CD4-positive, alpha-beta memory T cell (primary cell): ENCODE measurements at regions not wholly inside any gene's neighbourhood (a gene's known extent, or its start where the extent isn't known, plus 50 kb on each side); places are given as distances from the start of the nearest gene placed in this dataset.

ENCODE experiments used
- CTCF ChIA-PET: fragments of 350-600 bp; sonication (Branson Sonifier 250); formaldehyde crosslinking; loops from one replicate; lab custom pipeline; 2021; ENCODE audit warnings: inconsistent platforms; ENCODE audit not compliant: partially characterized antibody; lab: Charles Lee
- POLR2A ChIA-PET: fragments of 350-600 bp; sonication (Branson Sonifier 250); formaldehyde crosslinking; loops from one replicate; lab custom pipeline; 2021; ENCODE audit not compliant: partially characterized antibody; lab: Charles Lee
- DNase-seq, 5 donors: peaks; one replicate each; pipeline versions ENCODE4 v3.0.0 to v3.0.0-alpha.2; 2020 to 2022; ENCODE audit warnings: mixed read lengths in 1 of 5
- H3K27ac ChIP-seq: one replicate; pipeline ENCODE4 v1.7.0; 2013; ENCODE audit warnings: low read depth, low read length
- H3K27me3 ChIP-seq: 2 replicates; pipeline ENCODE4 v1.7.0; 2013; ENCODE audit warnings: mild to moderate bottlenecking, low read length, moderate library complexity; ENCODE audit not compliant: insufficient read depth
- H3K36me3 ChIP-seq: 2 replicates; pipeline ENCODE4 v1.7.0; 2013; ENCODE audit warnings: mild to moderate bottlenecking, low read length, moderate library complexity; ENCODE audit not compliant: insufficient read depth
- H3K4me1 ChIP-seq: 2 replicates; pipeline ENCODE4 v1.7.0; 2013; ENCODE audit warnings: mild to moderate bottlenecking, low read length, moderate library complexity; ENCODE audit not compliant: insufficient read depth
- H3K4me3 ChIP-seq, 2 donors: one replicate each; pipeline ENCODE4 v1.7.0; 2013; ENCODE audit warnings: low read length in 2 of 2, mild to moderate bottlenecking in 1 of 2
- H3K9me3 ChIP-seq, 2 donors: one replicate each; pipeline ENCODE4 v1.7.0; 2013; ENCODE audit warnings: low read length in 2 of 2, control low read depth in 1 of 2; ENCODE audit not compliant: control insufficient read depth in 1 of 2
- H3K27ac Mint-ChIP-seq, 7 donors: one replicate each; pipeline ENCODE4 v1.8.0; 2020 to 2021; ENCODE audit warnings: mixed read lengths in 7 of 7, mild to moderate bottlenecking in 6 of 7, inconsistent platforms in 3 of 7, moderate library complexity in 3 of 7
- H3K27me3 Mint-ChIP-seq, 2 donors: one replicate each; pipeline ENCODE4 v1.8.0; 2020 to 2021; ENCODE audit warnings: mixed read lengths in 2 of 2
- H3K36me3 Mint-ChIP-seq, 2 donors: one replicate each; pipeline ENCODE4 v1.8.0; 2020 to 2021; ENCODE audit warnings: mixed read lengths in 2 of 2, inconsistent platforms in 1 of 2, mild to moderate bottlenecking in 1 of 2
- H3K4me1 Mint-ChIP-seq, 4 donors: one replicate each; pipeline ENCODE4 v1.8.0; 2020 to 2021; ENCODE audit warnings: mixed read lengths in 4 of 4, mild to moderate bottlenecking in 1 of 4
- H3K4me3 Mint-ChIP-seq, 8 donors: one replicate each; pipeline ENCODE4 v1.8.0; 2020 to 2021; ENCODE audit warnings: mixed read lengths in 8 of 8, mild to moderate bottlenecking in 7 of 8, moderate library complexity in 6 of 8, inconsistent platforms in 3 of 8
- H3K9me3 Mint-ChIP-seq, 8 donors: one replicate each; pipeline ENCODE4 v1.8.0; 2020 to 2021; ENCODE audit warnings: mixed read lengths in 8 of 8, mild to moderate bottlenecking in 5 of 8, inconsistent platforms in 3 of 8, moderate library complexity in 1 of 8
- intact Hi-C: fragments of 100-400 bp; cut with micrococcal nuclease; formaldehyde crosslinking; loops from one replicate; pipeline ENCODE4 v1.15.1; 2023

DNA sequence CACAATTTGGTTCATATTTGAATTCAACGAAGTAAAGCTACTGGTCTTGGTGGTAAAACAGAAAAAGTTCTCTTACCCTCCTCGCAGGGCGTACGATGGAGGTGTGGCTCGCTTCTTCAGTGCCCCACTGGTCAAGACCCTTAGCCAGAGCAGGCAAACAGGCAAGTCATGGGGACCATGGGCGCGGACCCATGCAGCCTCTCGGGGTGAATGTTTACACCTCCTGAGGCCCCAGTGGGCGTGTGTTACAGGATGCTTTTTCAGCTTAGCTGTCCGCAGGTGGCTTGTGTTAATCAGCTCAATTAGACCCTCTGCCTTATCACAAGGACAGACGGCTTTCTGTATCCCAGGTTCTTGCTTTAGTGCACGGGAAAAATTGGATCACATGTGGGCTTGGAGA lies 991.8 kb downstream of the GBE1 start:
- H3K9me3 ChIP-seq = no peaks in the 10 kb centered on the region
- no peaks in the 10 kb centered on the region for H3K36me3 ChIP-seq
- no peaks in the 10 kb centered on the region for H3K27me3 ChIP-seq
- Mint-ChIP-seq H3K4me1 (no peaks in the 10 kb centered on the region), H3K9me3 (peaks cover 0 to 26% (median 5%) of the 10 kb centered on the region in 8 donors), H3K4me3 (no peak overlapping the region), H3K27ac (no peak overlapping the region), H3K36me3 (no peaks in the 10 kb centered on the region), H3K27me3 (no peaks in the 10 kb centered on the region)
- ChIA-PET POLR2A (no interaction called here), CTCF (no interaction called here)
- H3K4me3 ChIP-seq = no peak overlapping the region
- intact Hi-C loops = no loop called here
- H3K4me1 ChIP-seq = no peaks in the 10 kb centered on the region
- no peak for DNase-seq
- no peak overlapping the region for H3K27ac ChIP-seq

DNA sequence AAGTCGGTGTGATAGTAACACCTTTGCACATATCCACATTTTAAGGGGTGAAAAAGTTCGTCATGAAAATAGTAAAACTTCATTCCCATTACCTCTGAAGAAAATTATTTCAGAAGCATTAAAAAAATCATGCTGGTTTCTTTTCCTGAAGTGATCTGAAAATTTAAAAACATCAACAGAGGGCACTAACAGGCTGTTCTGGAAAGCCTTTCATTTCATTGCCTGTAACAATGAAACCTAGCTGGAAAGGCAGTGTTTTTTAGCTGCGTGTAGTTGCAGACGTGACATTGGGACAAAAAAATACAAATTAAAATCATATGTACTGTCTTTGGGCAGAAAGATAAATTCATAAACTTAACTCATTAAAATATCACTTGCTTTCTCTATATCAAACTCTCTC lies 993.8 kb downstream of the GBE1 start:
- Histone ChIP-seq H3K36me3 (no peaks in the 10 kb centered on the region), H3K27me3 (no peaks in the 10 kb centered on the region), H3K27ac (no peak overlapping the region), H3K9me3 (no peaks in the 10 kb centered on the region), H3K4me3 (no peak overlapping the region), H3K4me1 (no peaks in the 10 kb centered on the region)
- CTCF ChIA-PET = no interaction called here
- DNase-seq = no peak
- POLR2A ChIA-PET = no interaction called here
- Mint-ChIP-seq H3K4me1 (no peaks in the 10 kb centered on the region), H3K4me3 (no peak overlapping the region), H3K27me3 (no peaks in the 10 kb centered on the region), H3K9me3 (peaks cover 0 to 23% (median 7%) of the 10 kb centered on the region in 8 donors), H3K36me3 (no peaks in the 10 kb centered on the region), H3K27ac (no peak overlapping the region)
- intact Hi-C loops = no loop called here

DNA sequence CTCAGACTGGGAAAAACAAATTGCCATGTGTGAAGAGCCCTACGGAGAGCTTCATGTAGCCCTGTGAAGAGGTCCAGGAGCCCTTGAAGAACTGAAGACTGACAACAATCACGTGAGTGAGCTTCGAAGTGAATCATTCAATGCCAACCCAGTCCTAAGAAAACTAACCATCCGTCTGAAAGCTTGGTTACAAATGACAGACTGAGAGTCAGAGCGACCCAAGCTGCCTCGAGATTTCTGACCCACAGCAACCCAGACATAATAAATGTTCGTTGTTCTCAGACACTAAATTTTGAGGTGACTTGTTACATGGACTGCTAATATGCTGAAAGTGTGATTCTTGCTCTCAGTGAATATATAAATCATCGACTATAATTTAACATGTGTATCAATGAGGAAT lies 987.2 kb upstream of the ROBO1 start:
- H3K4me3 ChIP-seq = no peak overlapping the region
- no peaks in the 10 kb centered on the region for H3K4me1 ChIP-seq
- POLR2A ChIA-PET = no interaction called here
- no peak for DNase-seq
- no peak overlapping the region for H3K27ac Mint-ChIP-seq
- H3K36me3 Mint-ChIP-seq = no peaks in the 10 kb centered on the region
- H3K27me3 Mint-ChIP-seq = no peaks in the 10 kb centered on the region
- peaks cover 0 to 17% (median 7%) of the 10 kb centered on the region in 8 donors for H3K9me3 Mint-ChIP-seq
- intact Hi-C loops = no loop called here
- no peak overlapping the region for H3K4me3 Mint-ChIP-seq
- H3K4me1 Mint-ChIP-seq = no peaks in the 10 kb centered on the region
- no peaks in the 10 kb centered on the region for H3K27me3 ChIP-seq
- H3K9me3 ChIP-seq = no peaks in the 10 kb centered on the region
- CTCF ChIA-PET = no interaction called here
- no peaks in the 10 kb centered on the region for H3K36me3 ChIP-seq
- no peak overlapping the region for H3K27ac ChIP-seq

DNA sequence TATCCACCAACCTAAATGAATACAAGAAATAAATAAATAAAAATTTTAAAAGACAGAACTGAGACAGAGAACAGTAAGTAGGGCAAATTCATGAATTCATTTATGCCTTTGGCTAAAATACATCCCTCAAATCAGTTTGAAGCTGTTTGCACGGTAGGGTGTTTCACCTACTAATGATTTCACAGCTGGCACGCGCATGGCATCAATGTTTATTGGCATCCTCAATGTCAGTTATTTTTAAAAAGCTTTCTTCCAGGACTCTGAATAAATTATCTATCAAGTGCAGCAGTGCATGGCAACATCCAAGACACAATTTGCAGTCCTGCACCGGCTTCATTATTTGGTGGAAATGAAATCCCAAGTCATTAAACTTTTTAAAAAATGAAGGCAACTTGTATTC lies 985.2 kb upstream of the ROBO1 start:
- intact Hi-C loops = no loop called here
- Histone ChIP-seq H3K27me3 (no peaks in the 10 kb centered on the region), H3K9me3 (no peaks in the 10 kb centered on the region), H3K4me3 (no peak overlapping the region), H3K4me1 (no peaks in the 10 kb centered on the region), H3K27ac (no peak overlapping the region), H3K36me3 (no peaks in the 10 kb centered on the region)
- Mint-ChIP-seq H3K4me3 (no peak overlapping the region), H3K4me1 (no peaks in the 10 kb centered on the region), H3K27me3 (no peaks in the 10 kb centered on the region), H3K36me3 (no peaks in the 10 kb centered on the region), H3K27ac (no peak overlapping the region), H3K9me3 (peaks cover 0 to 13% (median 7%) of the 10 kb centered on the region in 8 donors)
- DNase-seq = no peak
- CTCF ChIA-PET = no interaction called here
- POLR2A ChIA-PET = no interaction called here

DNA sequence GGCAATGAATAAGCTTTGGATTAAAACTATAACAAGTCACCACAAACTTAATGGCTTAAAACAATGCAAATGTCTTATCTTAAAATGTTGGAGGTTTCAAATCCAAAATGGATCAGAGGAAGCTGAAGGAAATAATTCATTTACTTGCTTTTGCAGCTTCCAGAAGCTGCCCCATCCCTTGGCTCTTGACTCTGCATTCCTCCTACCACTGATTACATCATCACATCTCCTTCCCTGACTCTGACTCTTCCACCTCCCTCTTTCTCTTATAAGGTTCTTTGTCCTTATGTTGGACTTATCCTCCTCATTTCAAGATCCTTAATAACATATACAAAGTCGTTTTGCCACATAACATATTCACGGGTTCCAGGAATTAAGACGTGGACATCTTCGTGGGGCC lies 982.8 kb upstream of the ROBO1 start:
- DNase-seq = no peak
- CTCF ChIA-PET = no interaction called here
- Histone ChIP-seq H3K4me1 (no peaks in the 10 kb centered on the region), H3K27me3 (no peaks in the 10 kb centered on the region), H3K27ac (no peak overlapping the region), H3K9me3 (no peaks in the 10 kb centered on the region), H3K36me3 (no peaks in the 10 kb centered on the region), H3K4me3 (no peak overlapping the region)
- Mint-ChIP-seq H3K4me1 (no peaks in the 10 kb centered on the region), H3K36me3 (no peaks in the 10 kb centered on the region), H3K4me3 (no peak overlapping the region), H3K27me3 (no peaks in the 10 kb centered on the region), H3K9me3 (peaks cover 0 to 8% (median 5%) of the 10 kb centered on the region in 8 donors), H3K27ac (peak overlapping the region in 1 of 7 donors; percentile 53)
- POLR2A ChIA-PET = no interaction called here
- intact Hi-C loops = no loop called here

DNA sequence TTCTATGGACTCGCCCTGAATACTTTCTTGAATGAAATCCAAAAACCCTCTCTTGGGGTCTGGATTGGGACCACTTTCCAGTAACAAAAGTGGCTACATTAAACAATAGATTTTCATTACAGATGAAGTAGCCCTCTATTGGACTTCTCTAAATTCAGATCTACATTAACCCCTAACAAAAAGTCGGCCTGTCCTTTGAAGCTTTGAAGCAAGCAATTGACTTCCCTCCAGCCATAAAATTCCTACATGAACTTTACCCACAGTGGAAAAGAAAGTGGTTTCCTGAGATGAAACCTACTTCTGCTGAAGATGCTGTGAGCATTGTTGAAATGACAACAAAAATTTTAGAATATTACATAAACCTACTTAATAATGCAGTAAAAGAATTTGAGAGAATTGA lies 967.1 kb upstream of the ROBO1 start:
- no peak overlapping the region for H3K4me3 ChIP-seq
- H3K36me3 ChIP-seq = no peaks in the 10 kb centered on the region
- Mint-ChIP-seq H3K36me3 (no peaks in the 10 kb centered on the region), H3K9me3 (peaks cover 2 to 28% (median 9%) of the 10 kb centered on the region in 8 donors), H3K27me3 (no peaks in the 10 kb centered on the region), H3K4me1 (no peaks in the 10 kb centered on the region), H3K4me3 (no peak overlapping the region), H3K27ac (no peak overlapping the region)
- no peaks in the 10 kb centered on the region for H3K27me3 ChIP-seq
- H3K9me3 ChIP-seq = no peaks in the 10 kb centered on the region
- no peaks in the 10 kb centered on the region for H3K4me1 ChIP-seq
- ChIA-PET POLR2A (no interaction called here), CTCF (no interaction called here)
- no peak overlapping the region for H3K27ac ChIP-seq
- intact Hi-C loops = no loop called here
- DNase-seq = no peak

DNA sequence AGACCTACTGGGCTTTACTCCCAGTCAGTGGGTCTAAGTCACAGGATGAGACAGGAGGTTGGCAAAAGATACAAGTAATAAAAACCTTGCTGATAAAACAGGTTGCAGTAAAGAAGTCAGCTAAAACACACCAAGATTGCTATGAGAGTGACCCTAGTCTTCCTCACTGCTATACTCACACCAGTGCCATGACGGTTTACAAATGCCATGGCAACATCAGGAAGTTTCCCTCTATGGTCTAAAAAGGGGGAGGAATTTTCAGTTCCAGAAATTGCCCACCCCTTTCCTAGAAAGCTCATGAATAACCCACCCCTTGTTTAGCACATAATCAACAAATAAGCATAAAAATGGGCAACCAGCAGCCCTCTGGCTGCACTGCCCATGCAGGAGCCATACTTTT lies 966.7 kb upstream of the ROBO1 start:
- H3K36me3 Mint-ChIP-seq = no peaks in the 10 kb centered on the region
- no peaks in the 10 kb centered on the region for H3K4me1 Mint-ChIP-seq
- peaks cover 0 to 25% (median 8%) of the 10 kb centered on the region in 8 donors for H3K9me3 Mint-ChIP-seq
- Histone ChIP-seq H3K27me3 (no peaks in the 10 kb centered on the region), H3K36me3 (no peaks in the 10 kb centered on the region), H3K4me1 (no peaks in the 10 kb centered on the region), H3K9me3 (no peaks in the 10 kb centered on the region), H3K4me3 (no peak overlapping the region), H3K27ac (no peak overlapping the region)
- H3K27me3 Mint-ChIP-seq = no peaks in the 10 kb centered on the region
- no peak overlapping the region for H3K27ac Mint-ChIP-seq
- ChIA-PET CTCF (no interaction called here), POLR2A (no interaction called here)
- no peak overlapping the region for H3K4me3 Mint-ChIP-seq
- no peak for DNase-seq
- intact Hi-C loops = no loop called here

DNA sequence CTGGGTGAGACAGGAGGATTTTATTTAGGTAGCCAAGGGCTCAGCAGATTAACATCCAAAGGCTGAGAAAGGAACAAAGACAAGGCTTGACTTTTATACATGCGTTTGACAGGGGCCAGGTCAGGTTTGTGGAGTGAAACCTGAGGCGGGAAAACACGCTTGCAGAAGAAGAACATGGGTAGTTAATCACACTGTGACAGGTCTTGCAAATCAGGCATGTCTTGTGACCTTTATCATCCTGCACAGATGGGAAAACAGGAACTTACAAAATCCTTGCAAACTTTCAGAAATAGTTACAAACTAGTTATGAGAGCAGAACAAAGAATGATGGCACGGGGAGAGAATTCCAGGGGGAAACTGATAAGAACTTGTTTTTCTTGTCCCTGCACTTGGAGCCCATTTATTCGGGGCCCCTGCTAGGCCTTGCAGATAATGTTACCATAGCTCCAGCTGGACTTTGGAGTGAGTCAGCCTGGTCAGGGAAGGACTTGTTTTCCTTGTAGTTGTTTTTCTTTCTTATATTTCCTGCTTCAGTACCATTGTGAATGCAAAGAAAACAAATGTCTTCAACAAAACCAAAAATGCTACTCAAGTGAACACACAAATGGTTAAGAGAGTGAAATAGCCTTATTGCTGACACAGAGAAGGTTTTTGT lies 965.9 kb upstream of the ROBO1 start:
- CTCF ChIA-PET = no interaction called here
- no peaks in the 10 kb centered on the region for H3K27me3 Mint-ChIP-seq
- no peak for DNase-seq
- H3K36me3 Mint-ChIP-seq = no peaks in the 10 kb centered on the region
- H3K9me3 Mint-ChIP-seq = peaks cover 0 to 25% (median 8%) of the 10 kb centered on the region in 8 donors
- POLR2A ChIA-PET = no interaction called here
- no peaks in the 10 kb centered on the region for H3K4me1 Mint-ChIP-seq
- intact Hi-C loops = no loop called here
- no peak overlapping the region for H3K27ac Mint-ChIP-seq
- H3K4me1 ChIP-seq = no peaks in the 10 kb centered on the region
- H3K27ac ChIP-seq = no peak overlapping the region
- no peak overlapping the region for H3K4me3 ChIP-seq
- no peak overlapping the region for H3K4me3 Mint-ChIP-seq
- H3K9me3 ChIP-seq = no peaks in the 10 kb centered on the region
- no peaks in the 10 kb centered on the region for H3K36me3 ChIP-seq
- no peaks in the 10 kb centered on the region for H3K27me3 ChIP-seq
